Endodermal cell (in vitro differentiated cells): ENCODE measurements at regions not wholly inside any gene's neighbourhood (a gene's known extent, or its start where the extent isn't known, plus 50 kb on each side); places are given as distances from the start of the nearest gene placed in this dataset.

Experiments
- DNase-seq: peaks from one replicate; pipeline ENCODE4 v3.0.0-alpha.2; 2017
- H3K27ac ChIP-seq: 2 replicates; pipeline ENCODE4 v1.5.1; 2013; ENCODE audit warnings: mild to moderate bottlenecking, low read depth, low read length, moderate library complexity
- H3K27me3 ChIP-seq: 2 replicates; pipeline ENCODE4 v1.6.1; 2013; ENCODE audit warnings: mild to moderate bottlenecking, low read length, moderate library complexity; ENCODE audit not compliant: insufficient read depth, control insufficient read depth, poor library complexity, severe bottlenecking
- H3K36me3 ChIP-seq: 2 replicates; pipeline ENCODE4 v1.7.0; 2013; ENCODE audit warnings: mild to moderate bottlenecking, low read length, moderate library complexity; ENCODE audit not compliant: control insufficient read depth, insufficient read depth
- H3K4me1 ChIP-seq: one replicate; pipeline ENCODE4 v1.7.0; 2013; ENCODE audit warnings: low read length; ENCODE audit not compliant: control insufficient read depth, insufficient read depth
- H3K4me3 ChIP-seq: 2 replicates; pipeline ENCODE4 v1.5.1; 2013; ENCODE audit warnings: mild to moderate bottlenecking, low read length, moderate library complexity
- H3K9ac ChIP-seq: 2 replicates; pipeline ENCODE4 v1.6.1; 2013; ENCODE audit warnings: mild to moderate bottlenecking, low read length, moderate library complexity; ENCODE audit not compliant: poor library complexity, severe bottlenecking; ENCODE audit errors: extremely low read depth
- H3K9me3 ChIP-seq: 2 replicates; pipeline ENCODE4 v1.6.1; 2013; ENCODE audit warnings: mild to moderate bottlenecking, low read length, moderate library complexity; ENCODE audit not compliant: control insufficient read depth
- H3K27ac Mint-ChIP-seq: 2 replicates; pipeline ENCODE4 v1.8.0; 2020; ENCODE audit warnings: mixed read lengths
- H3K27me3 Mint-ChIP-seq: 2 replicates; pipeline ENCODE4 v1.8.0; 2021; ENCODE audit warnings: mild to moderate bottlenecking, mixed read lengths; ENCODE audit not compliant: insufficient read depth
- H3K36me3 Mint-ChIP-seq: 2 replicates; pipeline ENCODE4 v1.8.0; 2020; ENCODE audit warnings: low read depth, mixed read lengths
- H3K4me1 Mint-ChIP-seq: 2 replicates; pipeline ENCODE4 v1.8.0; 2020; ENCODE audit warnings: mixed read lengths
- H3K4me3 Mint-ChIP-seq: 2 replicates; pipeline ENCODE4 v1.8.0; 2020; ENCODE audit warnings: mild to moderate bottlenecking, moderate library complexity, mixed read lengths
- H3K9me3 Mint-ChIP-seq: 2 replicates; pipeline ENCODE4 v1.8.0; 2020; ENCODE audit warnings: mild to moderate bottlenecking, mixed read lengths
- WGBS, 2 experiments: methylation state at CpG; one replicate each; pipeline versions ENCODE4 v1.1.5 to v1.1.7; 2013; ENCODE audit warnings: missing lambda C conversion rate in 2 of 2, mixed read lengths in 1 of 2; ENCODE audit not compliant: insufficient coverage in 1 of 2, insufficient read length in 1 of 2; 5-methylcytosine and 5-hydroxymethylcytosine counted together
- TF ChIP-seq, protein P1 (sequence below): fragments of 200-600 bp; sonication (generic); conservative IDR thresholded peaks from 2 replicates; pipeline ENCODE4 v1.5.0; 2021; ENCODE audit warnings: antibody characterized with exemption, mild to moderate bottlenecking

DNA sequence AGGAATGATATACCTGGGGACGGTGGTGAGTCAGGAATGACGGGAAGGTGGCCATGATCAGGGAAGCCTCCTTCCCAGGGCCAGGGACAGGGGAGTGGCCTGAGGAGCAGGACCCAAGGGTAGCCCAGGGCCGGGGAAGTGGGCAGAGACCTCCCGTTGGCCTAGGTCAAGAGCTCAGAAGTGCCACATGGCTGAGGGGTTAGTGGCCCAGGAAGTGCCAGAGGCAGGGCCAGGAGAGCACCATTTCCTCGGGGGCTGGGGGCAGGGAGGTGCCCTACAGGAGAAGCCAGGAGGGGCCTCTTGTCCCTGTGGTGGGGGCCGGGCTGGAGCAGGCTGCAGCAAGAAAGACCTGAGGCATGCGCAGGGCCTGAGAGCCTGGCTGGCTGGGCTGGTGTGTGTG, 152.3 kb upstream of the ZSWIM2 start:
- no peak overlapping the region for H3K27ac Mint-ChIP-seq
- peaks cover 2% of the 10 kb centered on the region for H3K9me3 Mint-ChIP-seq
- no peaks in the 10 kb centered on the region for H3K27me3 Mint-ChIP-seq
- WGBS, 2 experiments, result 90 to 96% methylated on average over 2 to 7 of the region's 7 CpGs
- H3K4me3 Mint-ChIP-seq, result no peak overlapping the region
- no peaks in the 10 kb centered on the region for H3K4me1 ChIP-seq
- no peaks in the 10 kb centered on the region for H3K36me3 Mint-ChIP-seq
- no peak overlapping the region for H3K27ac ChIP-seq
- no peaks in the 10 kb centered on the region for H3K9me3 ChIP-seq
- no peaks in the 10 kb centered on the region for H3K4me1 Mint-ChIP-seq
- no peak for DNase-seq
- no peaks in the 10 kb centered on the region for H3K36me3 ChIP-seq
- TF ChIP-seq, protein P1, sequence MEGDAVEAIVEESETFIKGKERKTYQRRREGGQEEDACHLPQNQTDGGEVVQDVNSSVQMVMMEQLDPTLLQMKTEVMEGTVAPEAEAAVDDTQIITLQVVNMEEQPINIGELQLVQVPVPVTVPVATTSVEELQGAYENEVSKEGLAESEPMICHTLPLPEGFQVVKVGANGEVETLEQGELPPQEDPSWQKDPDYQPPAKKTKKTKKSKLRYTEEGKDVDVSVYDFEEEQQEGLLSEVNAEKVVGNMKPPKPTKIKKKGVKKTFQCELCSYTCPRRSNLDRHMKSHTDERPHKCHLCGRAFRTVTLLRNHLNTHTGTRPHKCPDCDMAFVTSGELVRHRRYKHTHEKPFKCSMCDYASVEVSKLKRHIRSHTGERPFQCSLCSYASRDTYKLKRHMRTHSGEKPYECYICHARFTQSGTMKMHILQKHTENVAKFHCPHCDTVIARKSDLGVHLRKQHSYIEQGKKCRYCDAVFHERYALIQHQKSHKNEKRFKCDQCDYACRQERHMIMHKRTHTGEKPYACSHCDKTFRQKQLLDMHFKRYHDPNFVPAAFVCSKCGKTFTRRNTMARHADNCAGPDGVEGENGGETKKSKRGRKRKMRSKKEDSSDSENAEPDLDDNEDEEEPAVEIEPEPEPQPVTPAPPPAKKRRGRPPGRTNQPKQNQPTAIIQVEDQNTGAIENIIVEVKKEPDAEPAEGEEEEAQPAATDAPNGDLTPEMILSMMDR, result no peak
- H3K9ac ChIP-seq, result no peak overlapping the region
- no peak overlapping the region for H3K4me3 ChIP-seq
- H3K27me3 ChIP-seq, result no peaks in the 10 kb centered on the region

GRCh38 chr2:186995092-186995491, 146.1 kb upstream of the ZSWIM2 start:
- 86 to 89% methylated on average over 1 to 2 of the region's 2 CpGs for WGBS, 2 experiments
- H3K27me3 ChIP-seq, result no peaks in the 10 kb centered on the region
- H3K4me1 Mint-ChIP-seq, result peaks cover 10% of the 10 kb centered on the region
- DNase-seq, result no peak
- no peak overlapping the region for H3K4me3 Mint-ChIP-seq
- H3K4me3 ChIP-seq, result no peak overlapping the region
- H3K27ac Mint-ChIP-seq, result no peak overlapping the region
- no peaks in the 10 kb centered on the region for H3K9me3 Mint-ChIP-seq
- TF ChIP-seq, protein P1, result no peak
- no peaks in the 10 kb centered on the region for H3K9me3 ChIP-seq
- H3K27ac ChIP-seq, result no peak overlapping the region
- no peaks in the 10 kb centered on the region for H3K27me3 Mint-ChIP-seq
- H3K4me1 ChIP-seq, result no peaks in the 10 kb centered on the region
- no peaks in the 10 kb centered on the region for H3K36me3 Mint-ChIP-seq
- no peaks in the 10 kb centered on the region for H3K36me3 ChIP-seq
- no peak overlapping the region for H3K9ac ChIP-seq

- Histone ChIP-seq H3K9ac (no peak overlapping the region), H3K4me1 (no peaks in the 10 kb centered on the region), H3K36me3 (no peaks in the 10 kb centered on the region), H3K9me3 (peaks cover 6% of the 10 kb centered on the region), H3K27ac (no peak overlapping the region), H3K4me3 (no peak overlapping the region), H3K27me3 (no peaks in the 10 kb centered on the region)
- no peak for DNase-seq
- no peaks in the 10 kb centered on the region for H3K27me3 Mint-ChIP-seq
- peaks cover 5% of the 10 kb centered on the region for H3K9me3 Mint-ChIP-seq
- H3K36me3 Mint-ChIP-seq, result no peaks in the 10 kb centered on the region
- H3K4me3 Mint-ChIP-seq, result no peak overlapping the region
- H3K4me1 Mint-ChIP-seq, result peaks cover 10% of the 10 kb centered on the region
- 70 to 75% methylated on average over 2 of the region's 2 CpGs for WGBS, 2 experiments
- TF ChIP-seq, protein P1, result no peak
- no peak overlapping the region for H3K27ac Mint-ChIP-seq
Observed at GRCh38 chr2:186992597-186992996, 143.6 kb upstream of the ZSWIM2 start.
